GM23338 (cell line): ENCODE measurements at regions not wholly inside any gene's neighbourhood (a gene's known extent, or its start where the extent isn't known, plus 50 kb on each side); places are given as distances from the start of the nearest gene placed in this dataset.

Experiments
- ATAC-seq: fragments of 200-7000 bp; cut with Tn5 transposase; 3 replicates; pipeline ENCODE4 v1.9.1; 2020
- DNase-seq: peaks from one replicate; pipeline ENCODE4 v3.0.0-alpha.2; 2015; ENCODE audit warnings: low spot score
- H2AFZ ChIP-seq: fragments of 200-600 bp; sonication (generic); 2 replicates; pipeline ENCODE4 v1.8.0; 2016; ENCODE audit warnings: antibody characterized with exemption, mild to moderate bottlenecking, moderate library complexity
- H3F3A ChIP-seq: fragments of 200-600 bp; sonication (generic); replicated peaks from 2 replicates; pipeline ENCODE4 v1.8.0; 2017; ENCODE audit warnings: antibody characterized with exemption, mixed run types, low read depth
- H3K27ac ChIP-seq: fragments of 200-600 bp; sonication (generic); 2 replicates; pipeline ENCODE4 v1.6.1; 2016; ENCODE audit warnings: low read depth
- H3K27me3 ChIP-seq: fragments of 200-600 bp; sonication (generic); 2 replicates; pipeline ENCODE4 v1.8.0; 2016; ENCODE audit warnings: mild to moderate bottlenecking, mixed run types, moderate library complexity; ENCODE audit not compliant: insufficient read depth
- H3K36me3 ChIP-seq: fragments of 200-600 bp; sonication (generic); 2 replicates; pipeline ENCODE4 v1.8.0; 2016; ENCODE audit warnings: mild to moderate bottlenecking; ENCODE audit not compliant: insufficient read depth
- H3K4me1 ChIP-seq: fragments of 200-600 bp; sonication (generic); 2 replicates; pipeline ENCODE4 v1.8.0; 2016; ENCODE audit warnings: mild to moderate bottlenecking, moderate library complexity; ENCODE audit not compliant: insufficient read depth
- H3K4me2 ChIP-seq: fragments of 200-600 bp; sonication (generic); 2 replicates; pipeline ENCODE4 v1.7.1; 2017; ENCODE audit warnings: mixed run types
- H3K4me3 ChIP-seq: fragments of 200-600 bp; sonication (generic); 2 replicates; pipeline ENCODE4 v1.6.1; 2016; ENCODE audit warnings: mixed run types
- H3K79me2 ChIP-seq: fragments of 200-600 bp; sonication (generic); replicated peaks from 2 replicates; pipeline ENCODE4 v1.8.0; 2017; ENCODE audit warnings: mild to moderate bottlenecking; ENCODE audit not compliant: insufficient read depth
- H3K9me2 ChIP-seq: fragments of 200-600 bp; sonication (generic); 2 replicates; pipeline ENCODE4 v1.8.0; 2017; ENCODE audit not compliant: insufficient read depth
- H4K20me1 ChIP-seq: fragments of 200-600 bp; sonication (generic); replicated peaks from 2 replicates; pipeline ENCODE4 v1.8.0; 2017; ENCODE audit warnings: mild to moderate bottlenecking; ENCODE audit not compliant: insufficient read depth
- H3K27ac Mint-ChIP-seq: 2 replicates; pipeline ENCODE4 v1.8.0; 2020; ENCODE audit warnings: inconsistent platforms, mild to moderate bottlenecking, moderate library complexity, mixed read lengths
- H3K27me3 Mint-ChIP-seq: 3 replicates; pipeline ENCODE4 v1.8.0; 2022; ENCODE audit warnings: low read depth, mild to moderate bottlenecking, moderate library complexity, mixed read lengths, inconsistent platforms; ENCODE audit not compliant: insufficient read depth, poor library complexity
- H3K36me3 Mint-ChIP-seq: 3 replicates; pipeline ENCODE4 v1.8.0; 2021; ENCODE audit warnings: low read depth, mild to moderate bottlenecking, inconsistent platforms, moderate library complexity, mixed read lengths
- H3K4me1 Mint-ChIP-seq: 3 replicates; pipeline ENCODE4 v1.8.0; 2020; ENCODE audit warnings: mild to moderate bottlenecking, inconsistent platforms, mixed read lengths
- H3K4me3 Mint-ChIP-seq: 3 replicates; pipeline ENCODE4 v1.8.0; 2021; ENCODE audit warnings: moderate library complexity, mild to moderate bottlenecking, inconsistent platforms, mixed read lengths
- H3K9me3 Mint-ChIP-seq: 3 replicates; pipeline ENCODE4 v1.8.0; 2020; ENCODE audit warnings: moderate library complexity, mild to moderate bottlenecking, inconsistent platforms, mixed read lengths
- CREB1 ChIP-seq: fragments of 250-450 bp; sonication (Bioruptor Pico); IDR thresholded peaks from 2 replicates; pipeline ENCODE4 v1.5.0; 2020; ENCODE audit warnings: low read depth, mild to moderate bottlenecking, moderate library complexity
- CTCF ChIP-seq, 2 experiments: fragments of 200-600 bp in 1 of 2; sonication (generic) in 1 of 2; conservative IDR thresholded peaks; 2 replicates each; pipeline versions ENCODE4 v1.5.1 to v1.6.1; 2016 to 2017; ENCODE audit warnings: antibody characterized with exemption in 2 of 2, low read depth in 2 of 2, mild to moderate bottlenecking in 2 of 2, moderate library complexity in 1 of 2
- EZH2 ChIP-seq: fragments of 200-600 bp; sonication (generic); IDR thresholded peaks from one replicate; pipeline ENCODE4 v1.8.0; 2017; ENCODE audit warnings: antibody characterized with exemption, mild to moderate bottlenecking, low read depth; ENCODE audit not compliant: unreplicated experiment
- EZH2phosphoT487 ChIP-seq: fragments of 200-600 bp; sonication (generic); IDR thresholded peaks from one replicate; pipeline ENCODE4 v1.8.1; 2018; ENCODE audit warnings: antibody characterized with exemption; ENCODE audit not compliant: unreplicated experiment
- NANOG ChIP-seq: IDR thresholded peaks from 2 replicates; pipeline ENCODE4 v1.6.1; 2016; ENCODE audit warnings: antibody characterized with exemption, borderline replicate concordance
- POLR2AphosphoS5 ChIP-seq: IDR thresholded peaks from 2 replicates; pipeline ENCODE4 v1.6.1; 2016; ENCODE audit warnings: antibody characterized with exemption, low read depth
- STAT1 ChIP-seq: IDR thresholded peaks from one replicate; pipeline ENCODE4 v1.6.1; 2016; ENCODE audit warnings: antibody characterized with exemption; ENCODE audit not compliant: unreplicated experiment
- ZNF114 ChIP-seq: fragments of 250-450 bp; sonication (Bioruptor Pico); IDR thresholded peaks from 2 replicates; pipeline ENCODE4 v1.5.0; 2020; ENCODE audit warnings: mild to moderate bottlenecking, moderate library complexity
- ZNF331 ChIP-seq: fragments of 250-450 bp; sonication (Bioruptor Pico); IDR thresholded peaks from 2 replicates; pipeline ENCODE4 v1.5.0; 2020; ENCODE audit warnings: low read depth, mild to moderate bottlenecking, moderate library complexity
- ZNF462 ChIP-seq: fragments of 250-450 bp; sonication (Bioruptor Pico); IDR thresholded peaks from 2 replicates; pipeline ENCODE4 v1.5.0; 2020; ENCODE audit warnings: mild to moderate bottlenecking, moderate library complexity
- TF ChIP-seq, protein P1 (sequence below): IDR thresholded peaks from one replicate; pipeline ENCODE4 v1.6.1; 2018; ENCODE audit warnings: antibody characterized with exemption; ENCODE audit not compliant: unreplicated experiment
- TF ChIP-seq, protein P2 (sequence below): IDR thresholded peaks from 2 replicates; pipeline ENCODE4 v1.6.1; 2016; ENCODE audit warnings: antibody characterized with exemption

GRCh38 chr1:82411605-82412004 lies 610.9 kb downstream of the ADGRL2 start:
- Histone ChIP-seq H3K9me2 (no peaks in the 10 kb centered on the region), H4K20me1 (no peaks in the 10 kb centered on the region), H3K4me2 (no peak overlapping the region), H3K27ac (no peak overlapping the region), H2AFZ (no peak overlapping the region), H3K27me3 (no peaks in the 10 kb centered on the region), H3F3A (no peaks in the 10 kb centered on the region), H3K36me3 (no peaks in the 10 kb centered on the region), H3K79me2 (no peaks in the 10 kb centered on the region), H3K4me3 (no peak overlapping the region), H3K4me1 (no peaks in the 10 kb centered on the region)
- ATAC-seq (no peak), DNase-seq (no peak)
- no peaks in the 10 kb centered on the region for H3K36me3 Mint-ChIP-seq
- H3K4me3 Mint-ChIP-seq = no peak overlapping the region
- peaks cover 3% of the 10 kb centered on the region; the same call in 1 of the 3 replicates for H3K9me3 Mint-ChIP-seq
- TF ChIP-seq, protein P1, sequence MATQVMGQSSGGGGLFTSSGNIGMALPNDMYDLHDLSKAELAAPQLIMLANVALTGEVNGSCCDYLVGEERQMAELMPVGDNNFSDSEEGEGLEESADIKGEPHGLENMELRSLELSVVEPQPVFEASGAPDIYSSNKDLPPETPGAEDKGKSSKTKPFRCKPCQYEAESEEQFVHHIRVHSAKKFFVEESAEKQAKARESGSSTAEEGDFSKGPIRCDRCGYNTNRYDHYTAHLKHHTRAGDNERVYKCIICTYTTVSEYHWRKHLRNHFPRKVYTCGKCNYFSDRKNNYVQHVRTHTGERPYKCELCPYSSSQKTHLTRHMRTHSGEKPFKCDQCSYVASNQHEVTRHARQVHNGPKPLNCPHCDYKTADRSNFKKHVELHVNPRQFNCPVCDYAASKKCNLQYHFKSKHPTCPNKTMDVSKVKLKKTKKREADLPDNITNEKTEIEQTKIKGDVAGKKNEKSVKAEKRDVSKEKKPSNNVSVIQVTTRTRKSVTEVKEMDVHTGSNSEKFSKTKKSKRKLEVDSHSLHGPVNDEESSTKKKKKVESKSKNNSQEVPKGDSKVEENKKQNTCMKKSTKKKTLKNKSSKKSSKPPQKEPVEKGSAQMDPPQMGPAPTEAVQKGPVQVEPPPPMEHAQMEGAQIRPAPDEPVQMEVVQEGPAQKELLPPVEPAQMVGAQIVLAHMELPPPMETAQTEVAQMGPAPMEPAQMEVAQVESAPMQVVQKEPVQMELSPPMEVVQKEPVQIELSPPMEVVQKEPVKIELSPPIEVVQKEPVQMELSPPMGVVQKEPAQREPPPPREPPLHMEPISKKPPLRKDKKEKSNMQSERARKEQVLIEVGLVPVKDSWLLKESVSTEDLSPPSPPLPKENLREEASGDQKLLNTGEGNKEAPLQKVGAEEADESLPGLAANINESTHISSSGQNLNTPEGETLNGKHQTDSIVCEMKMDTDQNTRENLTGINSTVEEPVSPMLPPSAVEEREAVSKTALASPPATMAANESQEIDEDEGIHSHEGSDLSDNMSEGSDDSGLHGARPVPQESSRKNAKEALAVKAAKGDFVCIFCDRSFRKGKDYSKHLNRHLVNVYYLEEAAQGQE = no peak
- TF ChIP-seq CTCF (conservative IDR thresholded peaks at IDR 0.05; ENCODE audit: low read depth in 2 of 2) (no peak), CREB1 (CRISPR knock-in tag) (no peak), ZNF331 (no peak), EZH2phosphoT487 (no peak), ZNF114 (CRISPR knock-in tag) (no peak), EZH2 (no peak), POLR2AphosphoS5 (no peak), ZNF462 (CRISPR knock-in tag) (no peak), STAT1 (no peak), NANOG (no peak)
- TF ChIP-seq, protein P2, sequence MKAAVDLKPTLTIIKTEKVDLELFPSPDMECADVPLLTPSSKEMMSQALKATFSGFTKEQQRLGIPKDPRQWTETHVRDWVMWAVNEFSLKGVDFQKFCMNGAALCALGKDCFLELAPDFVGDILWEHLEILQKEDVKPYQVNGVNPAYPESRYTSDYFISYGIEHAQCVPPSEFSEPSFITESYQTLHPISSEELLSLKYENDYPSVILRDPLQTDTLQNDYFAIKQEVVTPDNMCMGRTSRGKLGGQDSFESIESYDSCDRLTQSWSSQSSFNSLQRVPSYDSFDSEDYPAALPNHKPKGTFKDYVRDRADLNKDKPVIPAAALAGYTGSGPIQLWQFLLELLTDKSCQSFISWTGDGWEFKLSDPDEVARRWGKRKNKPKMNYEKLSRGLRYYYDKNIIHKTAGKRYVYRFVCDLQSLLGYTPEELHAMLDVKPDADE = no peak
- H3K27me3 Mint-ChIP-seq = no peaks in the 10 kb centered on the region
- H3K4me1 Mint-ChIP-seq = no peaks in the 10 kb centered on the region
- H3K27ac Mint-ChIP-seq = no peak overlapping the region
